GM23248 (cell line): ENCODE measurements at regions not wholly inside any gene's neighbourhood (a gene's known extent, or its start where the extent isn't known, plus 50 kb on each side); places are given as distances from the start of the nearest gene placed in this dataset. TPM values are rescaled to one million over a fixed set of nuclear protein-coding genes. Genes with fewer than 3 reads are reported as not detected.

Source experiments
- DNase-seq: peaks from one replicate; pipeline ENCODE4 v3.0.0-alpha.2; 2015
- H2AFZ ChIP-seq: fragments of 200-600 bp; sonication (generic); 2 replicates; pipeline ENCODE4 v1.6.1; 2016; ENCODE audit warnings: antibody characterized with exemption
- H3F3A ChIP-seq: fragments of 200-600 bp; sonication (generic); 2 replicates; pipeline ENCODE4 v1.6.1; 2016; ENCODE audit warnings: mild to moderate bottlenecking, antibody characterized with exemption, mixed run types; ENCODE audit not compliant: insufficient read depth
- H3K27ac ChIP-seq: fragments of 200-600 bp; sonication (generic); 2 replicates; pipeline ENCODE4 v1.5.1; 2016; ENCODE audit warnings: mild to moderate bottlenecking
- H3K27me3 ChIP-seq: fragments of 200-600 bp; sonication (generic); replicated peaks from 2 replicates; pipeline ENCODE4 v1.6.1; 2016; ENCODE audit warnings: mild to moderate bottlenecking; ENCODE audit not compliant: insufficient read depth
- H3K36me3 ChIP-seq: fragments of 200-600 bp; sonication (generic); 2 replicates; pipeline ENCODE4 v1.6.1; 2016; ENCODE audit warnings: low read depth, mild to moderate bottlenecking
- H3K4me1 ChIP-seq: fragments of 200-600 bp; sonication (generic); 2 replicates; pipeline ENCODE4 v1.6.1; 2016; ENCODE audit warnings: mild to moderate bottlenecking; ENCODE audit not compliant: insufficient read depth
- H3K4me2 ChIP-seq: fragments of 200-600 bp; sonication (generic); one replicate; pipeline ENCODE4 v1.6.1; 2016; ENCODE audit warnings: mild to moderate bottlenecking; ENCODE audit not compliant: unreplicated experiment
- H3K4me3 ChIP-seq: fragments of 200-600 bp; sonication (generic); 2 replicates; pipeline ENCODE4 v1.5.1; 2016; ENCODE audit warnings: mild to moderate bottlenecking
- H3K79me2 ChIP-seq: fragments of 200-600 bp; sonication (generic); 2 replicates; pipeline ENCODE4 v1.6.1; 2016; ENCODE audit warnings: mild to moderate bottlenecking; ENCODE audit not compliant: insufficient read depth
- H3K9ac ChIP-seq: fragments of 200-600 bp; sonication (generic); 2 replicates; pipeline ENCODE4 v1.6.1; 2016; ENCODE audit warnings: mild to moderate bottlenecking
- H3K9me2 ChIP-seq: fragments of 200-600 bp; sonication (generic); 2 replicates; pipeline ENCODE4 v1.6.1; 2016; ENCODE audit warnings: mixed run types, mild to moderate bottlenecking, moderate library complexity; ENCODE audit not compliant: insufficient read depth
- H3K9me3 ChIP-seq: fragments of 200-600 bp; sonication (generic); one replicate; pipeline ENCODE4 v1.6.1; 2017; ENCODE audit warnings: low read depth
- H4K20me1 ChIP-seq: fragments of 200-600 bp; sonication (generic); 2 replicates; pipeline ENCODE4 v1.6.0; 2016; ENCODE audit not compliant: insufficient read depth
- EZH2 ChIP-seq: fragments of 200-600 bp; sonication (generic); IDR thresholded peaks from 2 replicates; pipeline ENCODE4 v1.6.1; 2018; ENCODE audit warnings: antibody characterized with exemption, mild to moderate bottlenecking; ENCODE audit not compliant: insufficient read depth, poor library complexity, severe bottlenecking
- EZH2phosphoT487 ChIP-seq: fragments of 200-600 bp; sonication (generic); IDR thresholded peaks from 2 replicates; pipeline ENCODE4 v1.6.1; 2018; ENCODE audit warnings: antibody characterized with exemption, moderate library complexity, mild to moderate bottlenecking, low read depth; ENCODE audit not compliant: insufficient read depth
- WGBS, 2 experiments: methylation state at CpG; one replicate each; pipeline ENCODE4 v1.1.6; 2015 to 2017; ENCODE audit warnings: low lambda C conversion rate in 2 of 2, low coverage in 1 of 2; ENCODE audit errors: missing lambda C conversion rate in 2 of 2; 5-methylcytosine and 5-hydroxymethylcytosine counted together
- in situ Hi-C: fragments of 300-500 bp; cut with MboI; formaldehyde crosslinking; loops from 2 replicates; pipeline ENCODE4 v1.15.0; 2020
- small RNA-seq: library from RNA; depleted of rRNA; stranded (forward); fragments of <200 nt; gene quantifications from one replicate; pipeline ENCODE3, GENCODE V24; 2014; ENCODE audit warnings: low read depth, low replicate concordance

GRCh38 chr5:24712947-24713346 lies 68.2 kb upstream of the CDH10 start:
- H3K4me1 ChIP-seq = no peaks in the 10 kb centered on the region
- H3K9me3 ChIP-seq = no peaks in the 10 kb centered on the region
- no peaks in the 10 kb centered on the region for H3K9me2 ChIP-seq
- no peak overlapping the region for H3K4me3 ChIP-seq
- 7 to 21% methylated on average over 2 of the region's 2 CpGs for WGBS, 2 experiments
- no peak overlapping the region for H3K27ac ChIP-seq
- H3K36me3 ChIP-seq = no peaks in the 10 kb centered on the region
- H3K79me2 ChIP-seq = no peaks in the 10 kb centered on the region
- H3K27me3 ChIP-seq = no peaks in the 10 kb centered on the region
- no peaks in the 10 kb centered on the region for H4K20me1 ChIP-seq
- no peak overlapping the region for H3K4me2 ChIP-seq
- in situ Hi-C loops = no loop called here
- no peaks in the 10 kb centered on the region for H3F3A ChIP-seq
- no peak for TF ChIP-seq EZH2
- TF ChIP-seq EZH2phosphoT487 = no peak
- no peak for DNase-seq
- H2AFZ ChIP-seq = no peak overlapping the region
- no peak overlapping the region for H3K9ac ChIP-seq

- Histone ChIP-seq H3K9me3 (no peaks in the 10 kb centered on the region), H3K27me3 (no peaks in the 10 kb centered on the region), H4K20me1 (no peaks in the 10 kb centered on the region), H3K9me2 (no peaks in the 10 kb centered on the region), H3K27ac (no peak overlapping the region), H3K4me3 (no peak overlapping the region), H3K36me3 (no peaks in the 10 kb centered on the region), H3K79me2 (no peaks in the 10 kb centered on the region), H2AFZ (no peak overlapping the region), H3K4me1 (no peaks in the 10 kb centered on the region), H3K9ac (no peak overlapping the region), H3F3A (no peaks in the 10 kb centered on the region), H3K4me2 (no peak overlapping the region)
- WGBS, 2 experiments = 25 to 38% methylated on average over 1 of the region's 1 CpG
- TF ChIP-seq EZH2phosphoT487 (no peak), EZH2 (no peak)
- in situ Hi-C loops = no loop called here
- no peak for DNase-seq
These were observed 67.3 kb upstream of the CDH10 start for GRCh38 chr5:24712047-24712446.

GRCh38 chr5:24703934-24704333 lies 59.2 kb upstream of the CDH10 start:
- Histone ChIP-seq H3K27me3 (no peaks in the 10 kb centered on the region), H3K4me1 (no peaks in the 10 kb centered on the region), H3K36me3 (no peaks in the 10 kb centered on the region), H3K9ac (no peak overlapping the region), H3K79me2 (no peaks in the 10 kb centered on the region), H4K20me1 (no peaks in the 10 kb centered on the region), H3K27ac (no peak overlapping the region), H2AFZ (no peak overlapping the region), H3K9me3 (no peaks in the 10 kb centered on the region), H3K4me3 (no peak overlapping the region), H3K4me2 (no peak overlapping the region), H3F3A (no peaks in the 10 kb centered on the region), H3K9me2 (no peaks in the 10 kb centered on the region)
- TF ChIP-seq EZH2phosphoT487 = no peak
- TF ChIP-seq EZH2 = no peak
- in situ Hi-C loops = no loop called here
- no peak for DNase-seq

Small RNA genes lying in the stretch of these regions (small RNA-seq; reads per million reads assigned to genes)
- not detected for gene AC022140.2
- gene AC106754.2 = not detected
- not detected for gene BTG4P1
- gene RF00019 = not detected
- not detected for gene RF00070
- gene RNU6-374P = not detected
